HG03060 (cell line): ENCODE measurements at regions not wholly inside any gene's neighbourhood (a gene's known extent, or its start where the extent isn't known, plus 50 kb on each side); places are given as distances from the start of the nearest gene placed in this dataset.

Experiments
- ATAC-seq: cut with Tn5 transposase; IDR thresholded peaks from one replicate; pipeline ENCODE4 v1.9.1; 2021; ENCODE audit warnings: low read depth, moderate number of reproducible peaks; ENCODE audit not compliant: unreplicated experiment

GRCh38 chr6:159490298-159490937 is 202.6 kb downstream of the SOD2 start:
- ATAC-seq = no peak

GRCh38 chr6:159487636-159488035 is 205.4 kb downstream of the SOD2 start:
- ATAC-seq = no peak

GRCh38 chr6:159483259-159483658 is 209.8 kb downstream of the SOD2 start:
- no peak for ATAC-seq

- no peak for ATAC-seq
Observed at GRCh38 chr6:159481897-159482296, 211.1 kb downstream of the SOD2 start.

- no peak for ATAC-seq
Observed at GRCh38 chr6:159480471-159480870, 212.6 kb downstream of the SOD2 start.

- ATAC-seq = no peak
Observed at GRCh38 chr6:159479146-159479545, 213.9 kb downstream of the SOD2 start.

- ATAC-seq = no peak
Observed at GRCh38 chr6:159473475-159474263, 219.4 kb downstream of the SOD2 start.

GRCh38 chr6:159470397-159470796 is 222.6 kb downstream of the SOD2 start:
- no peak for ATAC-seq

GRCh38 chr6:159469443-159469842 is 223.6 kb downstream of the SOD2 start:
- no peak for ATAC-seq

- ATAC-seq = no peak
Observed at GRCh38 chr6:159468994-159469393, 224.0 kb downstream of the SOD2 start.

- no peak for ATAC-seq
Observed at GRCh38 chr6:159467473-159468041, 225.5 kb downstream of the SOD2 start.

GRCh38 chr6:159466926-159467325 is 226.1 kb downstream of the SOD2 start:
- no peak for ATAC-seq

GRCh38 chr6:159464816-159465215 is 228.2 kb downstream of the SOD2 start:
- ATAC-seq = no peak

- ATAC-seq = no peak
Observed at GRCh38 chr6:159463119-159463829, 229.8 kb downstream of the SOD2 start.

- ATAC-seq = no peak
Observed at GRCh38 chr6:159462431-159462830, 230.6 kb downstream of the SOD2 start.

GRCh38 chr6:159461998-159462397 is 231.0 kb downstream of the SOD2 start:
- ATAC-seq = peak; percentile 91

GRCh38 chr6:159461266-159461665 is 231.8 kb downstream of the SOD2 start:
- ATAC-seq = no peak

GRCh38 chr6:159460476-159460875 is 232.6 kb downstream of the SOD2 start:
- ATAC-seq = no peak

GRCh38 chr6:159456349-159456748 is 236.7 kb downstream of the SOD2 start:
- no peak for ATAC-seq

- no peak for ATAC-seq
Observed at GRCh38 chr6:159455700-159456274, 237.3 kb downstream of the SOD2 start.
